CD4-positive, alpha-beta T cell treated with Interleukin-15 for 1 hour (primary cell): ENCODE measurements at regions not wholly inside any gene's neighbourhood (a gene's known extent, or its start where the extent isn't known, plus 50 kb on each side); places are given as distances from the start of the nearest gene placed in this dataset.

Experiments
- DNase-seq: peaks from one replicate; pipeline ENCODE4 v3.0.0-alpha.2; 2020

DNA sequence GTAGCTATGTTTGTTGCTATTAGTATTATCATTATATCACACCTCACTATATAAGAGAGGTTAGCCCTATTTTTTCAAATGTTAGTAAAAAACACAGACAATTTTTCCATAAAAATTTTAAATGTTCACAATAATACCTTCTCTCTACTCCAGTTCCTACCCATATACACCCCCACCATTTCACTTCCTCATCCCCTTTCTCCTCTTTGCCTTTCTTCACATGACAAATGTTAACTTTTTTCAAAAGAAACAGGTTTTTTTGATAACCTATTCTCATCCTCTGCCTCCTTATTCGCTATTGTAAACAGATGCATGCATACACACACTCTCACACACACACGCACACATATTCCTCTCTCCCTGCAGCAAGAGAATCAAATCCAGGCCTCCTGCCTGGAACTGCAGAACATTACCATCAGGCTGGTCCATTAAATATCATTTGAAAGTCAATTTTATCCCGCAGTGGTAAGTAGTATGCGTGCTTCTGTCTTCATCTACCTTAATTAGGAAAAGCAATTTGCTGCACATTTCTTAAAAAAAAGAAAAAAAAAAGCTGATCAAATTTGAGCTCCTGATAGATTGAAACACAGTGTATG, 55.5 kb downstream of the MID1IP1 start:
- no peak for DNase-seq

GRCh38 chrX:38857736-38858523, 56.7 kb downstream of the MID1IP1 start:
- no peak for DNase-seq

DNA sequence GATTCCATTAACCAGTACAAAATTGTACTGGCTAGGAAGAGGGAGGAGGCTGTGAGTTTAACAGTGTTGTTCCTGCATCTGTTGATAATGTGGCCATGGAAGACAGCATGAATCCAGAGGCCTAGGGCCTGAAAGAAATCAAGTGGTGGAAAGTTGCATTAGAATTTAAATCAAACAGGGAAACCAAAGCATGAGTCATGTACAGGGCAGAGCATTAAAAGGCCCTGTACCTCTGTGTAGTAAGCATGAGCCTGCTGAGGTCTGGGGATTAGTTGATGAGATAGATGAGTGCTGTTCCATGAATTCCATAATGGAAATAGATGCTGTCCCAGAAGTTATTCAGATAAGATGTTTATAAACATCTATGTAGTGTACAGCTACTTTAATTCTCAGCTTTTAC, 58.3 kb downstream of the MID1IP1 start:
- DNase-seq: no peak

GRCh38 chrX:38860106-38861013, 59.1 kb downstream of the MID1IP1 start:
- DNase-seq: no peak

- DNase-seq: no peak
These were observed 60.2 kb downstream of the MID1IP1 start for GRCh38 chrX:38861489-38861888.

GRCh38 chrX:38862100-38862499, 60.8 kb downstream of the MID1IP1 start:
- DNase-seq: no peak

- no peak for DNase-seq
These were observed 62.9 kb downstream of the MID1IP1 start for GRCh38 chrX:38864165-38864564.

- DNase-seq: no peak
These were observed 67.1 kb downstream of the MID1IP1 start for GRCh38 chrX:38868321-38868720.

GRCh38 chrX:38868941-38869401, 67.7 kb downstream of the MID1IP1 start:
- peak; percentile 41 for DNase-seq

GRCh38 chrX:38870361-38870895, 69.2 kb downstream of the MID1IP1 start:
- peak; percentile 30 for DNase-seq

DNA sequence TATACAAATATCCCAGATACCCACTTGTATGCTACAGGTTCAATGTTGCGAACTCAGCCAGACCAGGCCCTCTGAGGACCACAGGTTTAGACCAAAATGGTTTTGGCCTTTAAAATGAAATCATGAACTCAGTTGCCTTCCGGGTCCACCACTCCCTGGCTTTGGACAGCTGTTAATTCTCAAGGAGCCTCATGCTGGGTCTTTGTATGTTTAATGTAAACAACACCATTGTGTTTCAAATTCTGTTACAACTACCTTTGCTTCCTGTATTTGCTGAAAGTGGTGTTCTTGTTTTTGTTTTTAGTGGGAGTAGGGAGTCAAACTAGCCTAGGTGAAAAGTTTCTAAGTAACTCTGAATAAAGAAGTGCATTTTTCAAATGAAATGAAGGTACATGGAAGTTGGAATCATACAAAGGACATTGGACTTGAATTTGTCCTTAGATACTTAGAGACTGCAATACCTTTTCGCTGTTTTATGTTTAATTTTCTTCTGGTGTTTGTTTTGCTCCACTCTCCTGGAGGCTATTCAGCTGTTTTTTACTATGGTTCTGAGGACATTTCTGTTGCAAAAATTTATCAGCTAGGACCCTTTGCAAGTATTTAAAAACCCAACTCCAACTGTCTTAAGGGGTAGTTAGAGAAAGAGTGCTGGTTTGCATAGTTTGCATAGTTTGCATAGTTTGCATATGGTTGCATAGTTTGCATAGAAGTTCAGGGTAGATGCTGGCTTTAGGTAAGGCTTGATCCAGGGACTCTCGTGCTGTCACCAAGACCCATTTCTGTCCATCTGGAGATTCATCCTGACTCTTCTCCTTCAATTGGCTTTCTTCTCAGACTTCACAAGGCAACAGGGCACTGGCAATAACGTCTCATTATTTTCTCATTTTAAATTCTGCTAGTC, 70.1 kb downstream of the MID1IP1 start:
- no peak for DNase-seq

- DNase-seq: no peak
These were observed 76.1 kb downstream of the MID1IP1 start for GRCh38 chrX:38877366-38877765.

DNA sequence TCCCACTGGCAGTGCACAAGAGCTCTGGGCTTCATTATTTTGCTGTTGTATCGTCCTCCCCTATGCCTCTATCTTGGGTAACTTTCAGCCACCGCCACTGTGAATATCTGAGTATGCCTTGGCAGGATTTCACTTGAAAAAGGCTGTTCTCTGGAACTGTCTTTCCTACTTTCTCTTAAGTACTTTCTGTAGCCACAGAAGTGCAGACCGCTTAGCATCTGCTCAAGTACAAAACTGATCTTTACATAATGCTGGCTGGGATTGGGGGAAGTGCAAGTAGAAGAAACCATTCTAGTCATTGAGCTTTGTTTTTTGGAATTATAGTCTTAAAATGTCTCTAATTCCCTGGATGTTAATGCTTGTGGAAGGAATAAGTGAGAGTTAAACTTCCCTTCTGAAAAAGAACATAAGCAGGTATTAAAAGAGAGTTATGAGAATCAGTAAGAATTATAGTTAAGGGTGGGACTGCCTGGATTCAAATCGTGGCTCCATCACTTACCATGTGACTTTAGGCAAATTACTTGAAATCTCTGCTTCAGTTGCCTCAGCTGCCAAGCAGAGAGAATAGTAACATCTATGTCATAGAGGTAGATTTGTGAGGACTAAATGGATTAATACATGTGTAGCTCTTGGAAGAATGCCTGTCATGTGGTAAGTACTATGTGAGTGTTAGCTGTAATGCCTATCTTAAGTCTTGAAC, 77.5 kb downstream of the MID1IP1 start:
- no peak for DNase-seq

GRCh38 chrX:38879631-38880220, 78.5 kb downstream of the MID1IP1 start:
- peak; percentile 68 for DNase-seq

GRCh38 chrX:38880296-38880854, 79.1 kb downstream of the MID1IP1 start:
- DNase-seq: no peak

DNA sequence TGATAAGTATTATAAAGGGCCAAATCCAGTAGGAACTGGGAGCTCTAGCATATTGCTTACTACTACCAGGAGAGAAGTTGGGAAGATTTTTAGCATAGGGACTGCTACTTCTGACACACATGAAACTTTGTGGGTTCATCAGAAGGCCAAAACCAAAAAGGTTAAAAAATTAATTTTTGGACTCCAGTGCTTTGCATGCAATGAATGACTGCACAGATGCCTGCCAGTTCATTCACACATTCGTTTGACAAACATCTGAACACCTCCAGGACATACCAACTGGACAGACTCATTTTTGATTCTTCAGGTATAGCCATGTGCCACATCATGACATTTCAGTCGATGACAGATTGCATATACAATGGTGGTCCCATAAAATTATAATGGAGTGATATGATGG, 79.8 kb downstream of the MID1IP1 start:
- no peak for DNase-seq

GRCh38 chrX:38881727-38882126, 80.5 kb downstream of the MID1IP1 start:
- peak; percentile 30 for DNase-seq

GRCh38 chrX:38882894-38883626, 81.8 kb downstream of the MID1IP1 start:
- no peak for DNase-seq

DNA sequence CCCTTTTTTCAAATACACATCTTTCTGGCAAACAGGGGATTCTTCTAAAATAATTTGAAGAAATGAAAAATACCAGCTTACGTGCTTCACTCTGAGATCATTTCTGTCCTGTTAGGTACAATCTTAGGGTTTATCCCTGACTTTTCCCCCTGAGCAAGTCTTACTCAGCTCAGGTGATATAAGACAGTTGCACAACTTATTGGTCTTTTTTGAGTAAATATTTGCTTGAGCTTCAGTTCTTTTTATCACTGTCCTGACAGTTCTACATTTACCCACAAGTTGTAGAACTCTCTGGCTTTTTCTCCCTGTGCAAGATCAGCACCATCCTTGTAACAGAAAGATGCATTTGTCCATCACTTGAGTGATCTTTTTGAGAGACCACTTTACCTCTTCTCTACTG, 84.9 kb downstream of the MID1IP1 start:
- DNase-seq: no peak

DNA sequence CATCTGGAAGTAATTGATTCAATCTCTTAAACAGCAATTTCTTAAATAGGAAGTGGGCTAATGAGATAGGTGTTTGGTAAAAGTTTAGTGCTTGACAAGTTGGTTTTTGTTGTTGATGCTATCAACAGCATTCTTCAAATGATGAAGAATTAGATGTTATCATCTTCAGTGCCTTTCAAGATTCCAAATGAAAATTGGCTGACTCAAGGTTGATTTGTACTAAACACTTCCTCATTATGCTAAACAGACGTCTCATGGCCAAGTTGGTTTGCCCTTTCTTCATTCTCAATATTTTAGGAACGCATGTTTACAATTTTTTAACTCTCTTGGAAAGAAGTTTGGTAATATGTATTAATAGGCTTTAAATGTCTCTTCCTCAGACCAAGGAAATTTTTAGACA, 86.0 kb downstream of the MID1IP1 start:
- DNase-seq: no peak
